Right lobe of liver (tissue), 4 donors: ENCODE measurements at regions not wholly inside any gene's neighbourhood (a gene's known extent, or its start where the extent isn't known, plus 50 kb on each side); places are given as distances from the start of the nearest gene placed in this dataset.

ENCODE experiments used
- POLR2A ChIP-seq: fragments of 450-650 bp; IDR thresholded peaks from one replicate; pipeline ENCODE4 v1.6.1; 2017; ENCODE audit warnings: antibody characterized with exemption, mild to moderate bottlenecking
- TF ChIP-seq, protein P1 (sequence below), 4 donors: fragments of 200-600 bp in 3 of 4; fragments of 450-650 bp in 1 of 4; IDR thresholded peaks; one replicate each; pipeline versions ENCODE4 v1.5.1 to v1.8.0; 2016 to 2022; ENCODE audit warnings: antibody characterized with exemption in 4 of 4, mild to moderate bottlenecking in 2 of 4
- donor health status: DM: no; HTN: no; CAD: no.
- donor health status: DM: no; HTN: no; CAD: no.
- donor health status: DM: no; HTN: yes; CAD: no.

DNA sequence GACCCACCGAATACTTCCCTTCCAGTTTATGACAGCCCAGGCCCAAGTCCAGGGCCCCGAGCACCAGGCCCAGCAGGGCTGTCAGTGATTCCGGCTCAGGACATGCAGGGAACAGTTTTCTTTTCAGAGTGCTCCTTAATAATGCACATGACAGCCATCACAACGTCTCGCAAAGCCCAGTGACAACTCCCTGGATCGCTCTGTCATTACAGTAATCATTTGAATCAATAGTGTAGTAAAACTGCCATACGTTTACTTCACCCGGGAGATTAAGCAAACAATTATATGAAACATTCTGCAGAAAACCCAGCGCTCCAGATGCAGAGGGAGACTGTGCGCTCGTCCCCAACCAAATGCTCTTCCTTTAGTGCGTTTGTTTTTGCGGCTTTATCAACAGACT is 162.6 kb upstream of the CDH13 start:
- TF ChIP-seq, protein P1, sequence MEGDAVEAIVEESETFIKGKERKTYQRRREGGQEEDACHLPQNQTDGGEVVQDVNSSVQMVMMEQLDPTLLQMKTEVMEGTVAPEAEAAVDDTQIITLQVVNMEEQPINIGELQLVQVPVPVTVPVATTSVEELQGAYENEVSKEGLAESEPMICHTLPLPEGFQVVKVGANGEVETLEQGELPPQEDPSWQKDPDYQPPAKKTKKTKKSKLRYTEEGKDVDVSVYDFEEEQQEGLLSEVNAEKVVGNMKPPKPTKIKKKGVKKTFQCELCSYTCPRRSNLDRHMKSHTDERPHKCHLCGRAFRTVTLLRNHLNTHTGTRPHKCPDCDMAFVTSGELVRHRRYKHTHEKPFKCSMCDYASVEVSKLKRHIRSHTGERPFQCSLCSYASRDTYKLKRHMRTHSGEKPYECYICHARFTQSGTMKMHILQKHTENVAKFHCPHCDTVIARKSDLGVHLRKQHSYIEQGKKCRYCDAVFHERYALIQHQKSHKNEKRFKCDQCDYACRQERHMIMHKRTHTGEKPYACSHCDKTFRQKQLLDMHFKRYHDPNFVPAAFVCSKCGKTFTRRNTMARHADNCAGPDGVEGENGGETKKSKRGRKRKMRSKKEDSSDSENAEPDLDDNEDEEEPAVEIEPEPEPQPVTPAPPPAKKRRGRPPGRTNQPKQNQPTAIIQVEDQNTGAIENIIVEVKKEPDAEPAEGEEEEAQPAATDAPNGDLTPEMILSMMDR (IDR thresholded peaks at IDR 0.05): no peak
- TF ChIP-seq POLR2A: no peak
